ENCODE measurements at regions not wholly inside any gene's neighbourhood (a gene's known extent, or its start where the extent isn't known, plus 50 kb on each side); places are given as distances from the start of the nearest gene placed in this dataset.

GRCh38 chr4:30972542-30972941 is 252.4 kb downstream of the PCDH7 start:
- H3K4me3 Mint-ChIP-seq: no peak overlapping the region
- DNase-seq: no peak
- no peak overlapping the region for H3K27ac Mint-ChIP-seq
- H3K27me3 Mint-ChIP-seq (ENCODE audit: insufficient read depth): no peaks in the 10 kb centered on the region
- H3K4me1 Mint-ChIP-seq (ENCODE audit: low read depth): no peaks in the 10 kb centered on the region
- no peaks in the 10 kb centered on the region for H3K36me3 Mint-ChIP-seq (ENCODE audit: low read depth)
- TF ChIP-seq CTCF (IDR thresholded peaks at IDR 0.05): no peak
- peaks cover 24% of the 10 kb centered on the region for H3K9me3 Mint-ChIP-seq

GRCh38 chr4:30973993-30974392 is 253.8 kb downstream of the PCDH7 start:
- DNase-seq: no peak
- no peak for TF ChIP-seq CTCF (IDR thresholded peaks at IDR 0.05)
- Mint-ChIP-seq H3K9me3 (peaks cover 27% of the 10 kb centered on the region), H3K27me3 (ENCODE audit: insufficient read depth) (no peaks in the 10 kb centered on the region), H3K4me1 (ENCODE audit: low read depth) (no peaks in the 10 kb centered on the region), H3K27ac (no peak overlapping the region), H3K36me3 (ENCODE audit: low read depth) (no peaks in the 10 kb centered on the region), H3K4me3 (no peak overlapping the region)

- no peak for DNase-seq
- Mint-ChIP-seq H3K36me3 (ENCODE audit: low read depth) (no peaks in the 10 kb centered on the region), H3K27ac (no peak overlapping the region), H3K27me3 (ENCODE audit: insufficient read depth) (no peaks in the 10 kb centered on the region), H3K4me3 (no peak overlapping the region), H3K9me3 (peaks cover 28% of the 10 kb centered on the region), H3K4me1 (ENCODE audit: low read depth) (no peaks in the 10 kb centered on the region)
- TF ChIP-seq CTCF (IDR thresholded peaks at IDR 0.05): no peak
These were observed 259.2 kb downstream of the PCDH7 start for GRCh38 chr4:30979402-30979801.

GRCh38 chr4:30989508-30989907 is 269.3 kb downstream of the PCDH7 start:
- no peaks in the 10 kb centered on the region for H3K27me3 Mint-ChIP-seq (ENCODE audit: insufficient read depth)
- TF ChIP-seq CTCF (IDR thresholded peaks at IDR 0.05): no peak
- H3K9me3 Mint-ChIP-seq: peaks cover 22% of the 10 kb centered on the region
- DNase-seq: no peak
- H3K4me3 Mint-ChIP-seq: no peak overlapping the region
- H3K4me1 Mint-ChIP-seq (ENCODE audit: low read depth): no peaks in the 10 kb centered on the region
- no peaks in the 10 kb centered on the region for H3K36me3 Mint-ChIP-seq (ENCODE audit: low read depth)
- no peak overlapping the region for H3K27ac Mint-ChIP-seq

- H3K27me3 Mint-ChIP-seq (ENCODE audit: insufficient read depth): no peaks in the 10 kb centered on the region
- H3K36me3 Mint-ChIP-seq (ENCODE audit: low read depth): no peaks in the 10 kb centered on the region
- H3K27ac Mint-ChIP-seq: no peak overlapping the region
- no peak overlapping the region for H3K4me3 Mint-ChIP-seq
- TF ChIP-seq CTCF (IDR thresholded peaks at IDR 0.05): no peak
- peaks cover 27% of the 10 kb centered on the region for H3K9me3 Mint-ChIP-seq
- H3K4me1 Mint-ChIP-seq (ENCODE audit: low read depth): no peaks in the 10 kb centered on the region
- no peak for DNase-seq
These were observed 276.7 kb downstream of the PCDH7 start for GRCh38 chr4:30996841-30997240.

- no peak for DNase-seq
- Mint-ChIP-seq H3K27ac (no peak overlapping the region), H3K4me1 (ENCODE audit: low read depth) (no peaks in the 10 kb centered on the region), H3K4me3 (no peak overlapping the region), H3K27me3 (ENCODE audit: insufficient read depth) (no peaks in the 10 kb centered on the region), H3K9me3 (peaks cover 20% of the 10 kb centered on the region), H3K36me3 (ENCODE audit: low read depth) (no peaks in the 10 kb centered on the region)
- TF ChIP-seq CTCF (IDR thresholded peaks at IDR 0.05): no peak
These were observed 284.9 kb downstream of the PCDH7 start for GRCh38 chr4:31005037-31005436.

All from HFFc6 (cell line).